RKO (cell line): ENCODE measurements at regions not wholly inside any gene's neighbourhood (a gene's known extent, or its start where the extent isn't known, plus 50 kb on each side); places are given as distances from the start of the nearest gene placed in this dataset.
A peak's percentile ranks its signal among the peaks of the same experiment; 100 is the strongest.

Source experiments
- DNase-seq: peaks from one replicate; pipeline ENCODE4 v3.0.0-alpha.2; 2016; ENCODE audit warnings: low spot score

DNA sequence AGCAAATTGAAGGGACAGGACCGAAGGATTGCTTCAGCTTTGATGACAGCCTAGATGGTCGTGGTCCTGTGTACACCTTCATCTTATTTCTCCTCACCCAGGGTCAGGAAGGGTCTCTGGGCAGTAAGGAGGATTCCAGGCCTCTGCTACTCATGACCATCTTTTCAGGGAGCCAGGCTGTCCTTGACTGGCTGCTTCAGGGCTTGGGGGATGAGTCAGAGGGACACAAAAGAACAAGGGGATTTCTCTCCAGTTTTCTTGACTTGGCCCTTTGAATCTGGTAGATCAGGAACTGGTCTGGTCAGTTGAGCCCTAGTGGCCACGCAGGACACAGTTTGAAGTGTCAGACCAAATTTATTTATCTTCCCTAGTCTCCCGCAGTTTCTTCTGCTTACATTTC is 402.1 kb upstream of the CHD6 start:
- no peak for DNase-seq

DNA sequence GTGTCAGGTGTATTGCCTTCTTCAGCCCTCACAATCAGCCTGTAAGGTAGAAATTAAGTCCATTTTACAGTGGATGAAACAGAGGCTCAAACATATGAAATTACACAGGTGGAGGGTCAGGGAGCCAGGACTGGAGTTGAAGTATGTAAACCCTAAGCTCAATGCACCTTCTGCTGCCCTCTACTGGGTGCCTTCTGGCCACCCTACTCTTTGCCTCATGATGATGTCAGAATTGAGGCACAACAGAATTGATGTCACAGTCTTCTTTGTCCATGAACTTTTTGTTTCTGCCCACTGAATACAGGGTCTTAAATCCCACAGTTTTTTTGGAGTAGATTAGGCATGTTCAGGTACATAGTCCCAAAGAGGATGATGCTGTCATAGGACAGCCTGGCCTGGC is 400.8 kb upstream of the CHD6 start:
- DNase-seq = peak; percentile 30

DNA sequence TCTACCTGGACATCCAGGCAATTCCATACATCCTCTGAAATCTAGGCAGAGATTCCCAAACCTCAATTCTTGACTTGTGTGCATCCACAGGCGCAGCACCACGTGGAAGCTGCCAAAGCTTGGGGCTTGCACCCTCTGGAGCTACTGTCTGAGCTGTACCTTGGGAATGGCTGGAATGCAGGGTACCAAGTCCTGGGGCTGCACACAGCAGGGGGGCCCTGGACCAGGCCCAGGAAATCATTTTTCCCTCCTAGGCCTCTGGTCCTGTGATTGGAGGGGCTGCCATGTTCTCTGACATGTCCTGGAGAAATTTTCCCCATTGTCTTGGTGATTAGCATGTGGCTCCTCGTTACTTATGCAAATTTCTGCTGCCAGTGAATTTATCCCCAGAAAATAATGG is 391.9 kb upstream of the CHD6 start:
- DNase-seq = no peak

DNA sequence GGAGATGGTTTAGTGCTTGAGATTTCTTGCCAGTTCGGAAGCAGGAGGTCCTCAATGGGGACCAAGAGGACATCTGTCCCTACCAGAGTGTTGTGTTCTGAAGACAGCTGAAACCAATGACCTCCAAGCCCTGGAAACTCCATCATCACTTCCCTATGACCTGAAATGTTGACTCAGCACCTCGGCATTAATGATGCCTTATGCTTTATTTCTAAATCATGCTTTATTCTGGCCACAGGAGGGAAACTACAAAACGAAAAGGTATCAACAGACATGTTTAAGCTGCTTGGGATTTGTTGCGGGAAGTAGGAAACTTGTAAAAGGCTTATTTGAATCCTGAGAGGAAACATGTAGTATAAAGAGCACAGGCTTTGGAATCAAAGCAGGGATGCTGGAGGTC is 389.1 kb upstream of the CHD6 start:
- no peak for DNase-seq

DNA sequence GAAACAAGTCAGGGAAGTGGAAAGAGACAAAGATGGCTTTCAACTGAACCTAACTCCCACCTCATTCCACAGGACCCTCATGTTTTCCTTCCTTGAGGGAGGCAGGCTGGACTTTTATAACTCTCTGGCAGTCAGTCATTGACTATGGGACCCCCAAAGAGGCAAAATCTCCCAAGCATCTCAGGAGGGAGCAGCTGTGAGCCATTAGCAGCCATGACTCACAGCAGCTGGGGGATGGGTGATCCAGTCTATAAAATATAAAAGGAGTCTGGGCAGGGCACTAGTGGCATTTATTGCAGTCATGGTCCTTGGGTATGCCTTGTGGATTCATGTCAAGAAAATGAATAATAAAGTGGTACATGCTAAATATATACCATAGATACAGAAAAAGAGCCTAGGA is 387.0 kb upstream of the CHD6 start:
- no peak for DNase-seq

DNA sequence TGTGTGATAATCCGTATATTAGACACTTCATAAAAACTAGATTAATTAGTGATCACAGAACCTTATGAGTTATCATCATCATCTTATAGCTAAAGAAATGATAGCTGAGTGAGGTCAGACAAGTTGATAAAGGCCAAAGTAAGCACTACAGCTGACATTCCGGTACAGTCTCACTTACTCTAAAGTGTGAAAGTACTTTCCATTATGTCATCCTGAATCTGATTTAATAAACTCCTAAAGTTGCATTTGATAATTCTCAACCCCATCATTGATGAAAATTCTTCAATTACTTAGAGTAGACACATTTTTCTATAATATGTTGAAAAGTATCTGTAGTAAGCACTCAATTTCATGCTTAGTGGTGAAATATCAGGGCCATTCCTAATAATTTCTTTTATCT is 385.2 kb upstream of the CHD6 start:
- no peak for DNase-seq

DNA sequence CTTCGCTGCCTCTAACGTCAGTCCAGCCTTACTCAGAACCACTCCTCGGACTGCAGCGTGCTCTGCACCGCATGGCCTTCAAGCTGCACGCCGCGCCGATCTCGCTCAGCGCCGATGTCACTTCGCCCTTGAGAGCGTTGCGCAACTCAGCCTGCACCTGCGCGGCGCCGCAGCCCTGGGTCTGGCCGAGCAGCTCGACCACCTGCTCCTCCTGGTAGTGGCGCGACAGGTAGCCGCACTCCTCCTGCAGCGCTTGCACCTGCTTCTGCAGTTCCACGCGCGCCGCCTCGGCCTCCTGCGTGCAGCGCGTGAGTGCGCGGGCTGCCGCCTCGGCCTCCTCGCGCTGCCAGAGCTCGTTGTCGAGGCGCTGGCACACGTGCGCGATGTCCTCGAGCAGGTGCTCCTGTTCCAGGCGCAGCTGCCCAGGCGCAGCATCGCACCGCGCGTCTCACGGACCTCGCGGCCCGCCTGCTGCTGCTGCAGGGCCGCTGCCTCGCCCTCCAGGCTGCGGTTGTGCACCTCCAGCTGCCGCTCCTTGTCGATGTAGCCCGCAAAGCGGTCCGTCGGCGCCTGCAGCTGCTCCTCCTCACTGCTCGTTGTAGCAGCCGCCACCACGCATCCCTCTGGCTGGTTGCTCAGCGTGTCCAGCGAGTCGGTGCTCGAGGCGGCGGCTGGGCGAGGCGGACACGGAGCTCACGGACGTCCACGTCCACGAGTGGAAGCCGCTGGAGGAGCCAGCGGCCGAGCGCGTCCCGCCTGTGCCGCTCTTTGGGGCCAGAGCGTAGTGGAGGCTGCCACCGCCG is 380.6 kb upstream of the CHD6 start:
- DNase-seq = no peak

DNA sequence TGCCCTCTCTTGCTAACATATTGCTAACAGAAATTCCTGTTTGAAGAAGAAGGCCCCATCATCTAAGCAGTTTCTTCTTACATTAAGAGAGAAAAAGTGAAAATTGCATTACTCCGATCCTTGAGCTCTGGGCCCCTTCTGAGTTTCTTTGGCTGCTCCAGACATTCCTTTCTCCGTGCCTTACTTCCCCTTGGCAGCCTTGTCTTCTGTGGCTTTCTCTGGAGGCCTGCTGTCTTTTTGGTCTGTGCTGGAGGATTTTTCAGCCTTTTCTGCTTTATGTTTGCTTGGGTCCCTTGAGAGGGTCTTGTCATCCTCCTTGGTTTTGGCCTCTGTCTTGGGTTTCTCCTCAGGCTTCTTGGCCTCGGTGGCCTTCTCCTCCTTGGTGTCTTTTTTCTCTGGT is 378.8 kb upstream of the CHD6 start:
- no peak for DNase-seq

DNA sequence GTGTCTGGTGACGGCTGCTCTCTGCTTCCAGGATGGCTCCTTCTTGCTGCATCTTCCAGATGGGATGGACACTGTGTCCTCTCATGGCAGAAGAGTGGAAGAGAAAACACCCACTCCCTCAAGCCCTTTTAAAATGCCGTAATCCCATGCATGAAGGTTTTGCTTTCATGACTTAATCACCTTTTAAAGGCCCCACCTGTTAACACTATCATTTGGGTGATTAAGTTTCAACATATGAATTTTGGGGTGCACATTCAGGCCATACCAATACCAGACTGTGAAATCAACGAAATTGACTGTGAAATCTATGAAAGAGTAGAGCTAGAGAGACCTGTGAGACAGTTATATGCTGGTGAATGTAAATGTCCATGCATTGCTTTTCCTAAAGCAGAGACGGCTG is 374.3 kb upstream of the CHD6 start:
- DNase-seq = no peak

DNA sequence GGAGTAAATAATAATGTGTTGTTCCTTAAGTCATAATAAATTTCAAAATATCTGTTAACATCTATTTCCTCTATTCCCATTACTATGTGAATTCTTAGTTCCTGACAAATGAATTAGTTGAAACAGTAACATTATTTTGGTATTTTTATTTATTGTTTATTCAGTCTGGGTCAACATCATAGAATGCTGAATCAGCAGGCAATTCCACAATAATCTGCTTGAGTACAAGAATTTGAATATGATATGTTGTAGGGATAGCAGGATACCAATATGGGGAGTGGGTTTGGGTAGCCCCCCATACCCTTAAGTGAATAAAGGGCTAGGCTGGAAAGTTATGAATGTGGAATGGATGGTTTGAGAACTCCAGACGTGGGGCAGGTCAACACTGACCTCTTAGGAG is 373.2 kb upstream of the CHD6 start:
- DNase-seq = no peak

DNA sequence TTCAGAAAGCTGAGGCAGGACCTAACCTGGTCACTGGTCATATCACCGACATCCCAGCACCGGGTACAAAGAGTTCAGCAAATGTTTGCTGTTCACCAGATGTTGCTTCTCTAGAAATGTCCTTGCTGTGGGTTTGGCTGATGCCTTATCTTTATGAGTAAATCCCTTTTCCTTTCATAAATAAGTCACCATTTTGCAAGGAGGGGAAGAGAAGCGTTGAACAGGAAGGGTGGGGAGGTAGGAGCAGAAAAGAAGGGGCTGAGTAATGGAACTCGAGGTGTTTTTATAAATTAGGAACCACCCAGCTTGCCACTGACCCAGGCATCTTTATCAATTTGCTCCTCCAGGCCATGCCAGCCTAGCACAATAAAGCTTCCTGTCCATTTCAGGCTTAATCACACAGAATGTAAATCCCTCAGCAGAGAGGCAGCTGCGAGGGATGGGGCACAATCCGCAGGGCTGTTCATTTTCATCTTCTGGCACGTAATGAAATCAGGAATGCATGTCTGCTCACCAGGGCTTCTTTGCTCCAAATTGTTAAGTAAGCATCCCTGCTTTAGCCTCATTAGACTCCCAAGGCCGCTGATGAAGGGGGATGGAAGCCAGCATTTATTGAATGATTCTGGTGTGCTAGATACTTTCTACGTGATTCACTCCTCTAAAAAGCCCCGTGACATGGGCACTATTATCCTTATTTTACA is 371.9 kb upstream of the CHD6 start:
- no peak for DNase-seq

DNA sequence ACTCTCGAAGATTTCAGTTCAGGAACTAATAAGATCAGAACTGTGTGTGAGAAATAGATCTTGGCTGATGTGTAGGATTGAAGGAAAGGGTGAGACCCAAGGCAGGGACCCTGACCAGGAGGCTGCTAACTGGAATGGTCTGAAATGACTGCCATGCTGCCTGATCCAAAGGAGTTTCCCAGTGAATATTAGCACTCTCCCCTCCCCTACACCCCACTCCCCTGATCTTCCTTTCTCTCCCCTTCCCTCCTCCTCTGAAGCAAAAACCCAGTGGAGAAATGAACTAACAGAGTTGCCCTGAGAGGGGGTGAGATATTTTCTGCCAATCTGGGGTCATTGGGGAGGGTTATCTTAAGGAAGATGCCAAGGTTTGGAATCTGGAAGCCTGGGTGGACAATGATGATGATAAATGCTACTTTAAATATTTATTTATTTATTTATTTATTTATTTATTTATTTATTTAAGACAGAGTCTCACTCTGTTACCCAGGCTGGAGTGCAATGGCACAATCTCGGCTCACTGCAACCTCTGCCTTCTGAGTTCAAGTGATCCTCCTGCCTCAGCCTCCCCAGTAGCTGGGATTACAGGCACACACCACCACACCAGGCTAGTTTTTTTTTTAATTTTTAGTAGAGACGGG is 371.0 kb upstream of the CHD6 start:
- DNase-seq = no peak

DNA sequence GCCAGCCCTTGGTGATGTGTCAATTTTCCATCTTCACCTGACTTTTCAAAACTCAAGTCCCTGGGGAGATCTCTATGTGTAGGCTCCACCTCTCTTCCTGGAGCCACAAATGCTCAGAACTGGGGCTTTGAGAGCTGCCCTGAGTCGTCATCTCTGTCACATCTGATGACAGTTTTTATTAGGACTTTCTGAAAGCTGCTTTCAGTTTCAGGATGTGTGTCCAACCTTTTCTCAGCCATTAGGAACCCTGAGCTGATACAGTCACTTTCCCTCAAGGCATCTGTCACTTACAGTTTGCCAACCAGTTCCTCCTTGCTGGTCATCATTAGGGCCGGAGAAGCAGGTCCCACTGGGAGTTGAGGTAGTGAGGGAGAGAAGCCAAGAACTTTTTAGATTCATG is 365.9 kb upstream of the CHD6 start:
- DNase-seq = no peak

DNA sequence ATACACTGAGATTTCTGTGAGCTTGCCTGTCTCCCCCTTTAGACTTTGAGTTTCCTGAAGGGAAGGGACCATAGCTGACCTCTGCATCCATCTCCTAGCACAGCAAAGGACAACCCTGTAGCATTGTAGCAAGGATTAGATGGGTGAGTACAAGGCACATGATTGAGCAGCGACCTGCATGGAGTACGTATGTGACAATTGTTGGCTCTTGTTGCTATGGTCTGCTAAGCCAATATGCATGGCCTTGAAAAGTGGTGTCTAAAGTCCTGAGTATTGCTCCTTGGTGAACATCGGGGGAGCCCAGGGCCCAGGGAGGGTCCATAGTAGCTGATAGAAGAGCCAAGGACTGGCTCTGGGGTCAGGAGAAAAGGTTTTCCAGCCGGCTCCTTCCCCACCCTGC is 365.0 kb upstream of the CHD6 start:
- no peak for DNase-seq

DNA sequence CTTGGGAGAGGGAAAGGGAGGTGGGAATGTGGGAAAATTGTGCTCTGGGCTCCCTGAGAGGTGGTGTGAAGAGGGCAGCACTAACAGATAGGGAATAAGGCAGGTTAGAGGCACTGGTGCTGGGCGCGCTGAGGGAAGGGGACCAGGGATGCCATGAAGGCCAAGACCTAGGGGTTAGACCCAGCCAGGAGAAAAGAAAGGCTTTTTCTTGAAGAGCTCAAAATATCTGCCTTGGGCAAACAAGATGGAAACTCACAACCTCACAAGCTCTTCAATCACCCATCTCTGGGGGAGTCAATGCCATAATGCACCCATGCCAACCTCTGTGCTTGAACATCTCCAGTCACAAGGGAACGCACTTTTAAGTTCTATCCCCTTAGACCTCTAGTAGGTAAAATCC is 363.6 kb upstream of the CHD6 start:
- no peak for DNase-seq

DNA sequence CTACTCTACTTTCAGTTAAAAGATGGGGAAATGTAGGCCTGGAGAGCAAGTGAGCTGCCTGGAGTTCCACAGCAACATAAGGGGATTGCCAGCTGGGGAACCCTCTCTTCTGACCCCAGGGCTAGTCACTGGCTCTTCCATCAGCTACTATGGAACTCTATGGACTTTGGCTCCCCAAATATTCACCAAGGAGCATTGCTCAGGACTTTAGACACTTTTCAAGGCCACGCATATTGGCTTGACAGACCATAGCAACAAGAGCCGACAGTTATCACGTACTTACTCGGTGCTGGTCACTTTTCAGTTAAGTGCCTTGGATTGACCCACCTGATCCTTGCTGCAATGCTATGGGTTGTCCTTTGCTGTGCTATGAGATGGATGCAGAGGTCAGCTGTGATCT is 360.7 kb upstream of the CHD6 start:
- no peak for DNase-seq

DNA sequence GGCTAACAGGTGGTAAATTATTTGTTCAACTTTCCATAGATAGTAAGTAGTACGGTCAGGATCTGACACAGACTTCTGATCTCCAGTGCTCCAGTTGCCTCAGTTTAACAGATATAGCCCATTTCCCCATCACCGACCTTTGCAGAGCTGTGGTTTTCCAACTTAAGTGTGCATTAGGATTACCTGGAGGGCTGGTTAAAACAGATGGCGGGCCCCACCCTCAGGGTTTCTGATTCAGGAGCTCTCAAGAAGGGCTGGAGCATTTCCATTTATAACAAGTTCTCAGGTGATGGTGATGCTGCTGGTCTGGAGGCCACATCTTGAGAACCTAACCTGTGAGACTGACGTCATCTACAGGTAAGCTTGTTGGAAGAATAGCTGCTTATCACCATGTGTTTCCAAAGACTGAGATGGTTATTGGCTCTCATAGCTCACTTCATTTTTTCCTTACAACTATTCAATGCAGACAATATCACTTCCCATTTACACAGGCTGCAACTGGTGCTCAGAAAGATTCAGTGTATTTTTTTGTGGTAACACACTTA is 360.1 kb upstream of the CHD6 start:
- no peak for DNase-seq

DNA sequence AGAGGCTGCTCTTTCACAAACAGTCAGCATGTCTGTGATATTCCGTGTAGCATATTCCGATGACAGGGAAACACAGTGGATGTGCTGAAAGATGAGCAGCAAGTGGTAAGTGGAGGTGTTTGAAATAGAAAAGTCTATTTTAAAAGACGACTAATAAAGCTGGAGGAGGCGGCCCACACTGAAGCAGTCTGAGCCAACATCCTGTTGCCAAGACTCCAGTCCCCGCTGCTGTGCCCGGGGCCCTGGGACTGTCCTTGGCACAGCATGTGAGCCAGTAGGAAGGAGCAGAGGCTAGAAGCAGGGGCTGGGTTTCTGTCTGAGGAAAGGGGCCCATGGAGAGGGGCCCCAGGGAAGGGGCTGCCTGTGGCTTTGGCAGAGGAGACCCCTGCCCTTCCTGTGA is 351.5 kb upstream of the CHD6 start:
- DNase-seq = no peak

DNA sequence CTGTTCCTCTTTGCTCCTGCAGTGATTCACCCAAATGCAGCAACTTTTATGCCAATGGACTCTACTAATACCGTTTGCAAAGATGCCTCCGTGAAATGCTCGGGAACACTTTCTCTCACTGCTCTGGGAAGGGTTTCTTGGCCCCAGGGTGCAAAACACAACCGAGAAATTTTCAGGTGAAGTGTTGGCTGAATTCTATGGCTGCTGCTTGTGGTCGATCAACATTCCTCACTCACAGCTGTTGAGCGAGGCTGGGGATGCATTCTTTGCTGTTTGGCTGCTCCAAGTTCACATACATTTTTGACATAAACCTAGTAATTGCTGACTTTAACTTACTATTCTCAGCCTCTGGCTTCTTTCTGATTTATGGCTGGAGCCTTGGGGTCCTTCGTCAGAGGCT is 342.0 kb upstream of the CHD6 start:
- no peak for DNase-seq

DNA sequence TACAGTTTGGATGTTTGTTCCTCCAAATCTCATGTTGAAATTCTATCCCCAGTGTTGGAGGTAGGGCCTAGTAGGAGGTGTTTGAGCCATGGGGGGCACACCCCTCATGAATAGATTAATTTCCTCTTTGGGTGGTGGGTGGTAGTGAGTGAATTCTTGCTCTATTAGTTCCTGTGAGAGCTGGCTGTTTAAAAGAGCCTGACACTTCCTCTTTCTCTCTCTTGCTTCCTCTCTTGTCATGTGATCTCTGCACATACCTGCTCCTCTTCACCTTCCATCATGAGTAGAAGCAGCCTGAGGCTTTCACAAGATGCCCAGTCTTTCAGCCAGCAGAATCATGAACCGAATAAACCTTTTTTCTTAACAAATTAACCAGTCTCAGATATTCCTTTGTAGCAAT is 340.2 kb upstream of the CHD6 start:
- no peak for DNase-seq

DNA sequence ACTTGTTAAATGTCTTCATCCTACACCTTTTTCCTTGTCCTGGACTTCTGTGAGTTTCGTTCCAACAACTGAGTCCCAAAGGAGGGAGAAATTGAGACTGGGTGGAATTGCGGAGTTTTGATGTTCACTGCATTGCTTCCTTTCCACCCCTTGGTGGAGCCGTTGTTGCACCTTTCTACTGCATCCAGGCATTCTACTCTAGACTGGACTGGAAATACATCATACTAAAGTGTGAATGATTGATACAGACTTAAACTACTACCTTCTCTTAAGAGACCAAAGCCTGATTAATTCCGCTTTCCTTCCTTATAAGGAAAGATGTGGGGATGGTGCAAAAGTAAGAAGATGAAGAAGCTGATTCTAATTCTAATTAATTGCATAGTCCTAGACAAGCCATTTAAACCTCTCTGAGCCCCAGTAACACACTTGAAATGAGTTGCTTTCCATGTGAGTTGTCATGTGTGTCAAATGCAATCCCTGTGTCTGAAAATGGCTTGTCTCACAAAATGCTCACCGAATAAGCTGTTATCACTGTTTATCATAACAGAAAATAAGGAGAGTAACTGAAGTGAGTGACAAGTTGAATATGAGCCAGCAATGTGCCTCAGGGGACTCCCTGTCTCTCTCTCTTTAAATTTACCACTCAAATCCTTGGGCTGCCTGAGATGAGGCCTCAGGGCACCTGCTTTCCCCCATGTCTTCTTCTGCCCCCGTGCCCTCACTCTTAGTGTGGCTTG is 338.3 kb upstream of the CHD6 start:
- peak; percentile 73 for DNase-seq

DNA sequence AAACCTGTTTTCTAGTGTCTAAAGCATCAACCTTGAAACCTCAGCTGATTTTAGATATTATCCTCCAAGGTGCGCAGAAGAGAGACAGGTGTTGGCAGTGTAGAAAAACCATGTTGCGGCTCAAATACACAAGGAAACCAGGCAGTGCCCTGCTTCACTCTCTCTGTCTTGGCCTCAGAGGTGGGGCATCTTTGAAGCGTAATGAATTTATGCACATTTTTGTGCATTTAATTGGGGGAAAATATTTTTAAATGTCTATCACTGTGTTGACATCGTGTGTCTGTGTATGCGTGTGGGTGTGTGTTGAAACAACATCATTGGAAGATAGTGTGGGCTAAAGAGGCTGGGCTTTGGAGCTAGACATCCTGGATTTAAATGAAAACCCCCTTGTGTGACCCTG is 334.0 kb upstream of the CHD6 start:
- DNase-seq = no peak

DNA sequence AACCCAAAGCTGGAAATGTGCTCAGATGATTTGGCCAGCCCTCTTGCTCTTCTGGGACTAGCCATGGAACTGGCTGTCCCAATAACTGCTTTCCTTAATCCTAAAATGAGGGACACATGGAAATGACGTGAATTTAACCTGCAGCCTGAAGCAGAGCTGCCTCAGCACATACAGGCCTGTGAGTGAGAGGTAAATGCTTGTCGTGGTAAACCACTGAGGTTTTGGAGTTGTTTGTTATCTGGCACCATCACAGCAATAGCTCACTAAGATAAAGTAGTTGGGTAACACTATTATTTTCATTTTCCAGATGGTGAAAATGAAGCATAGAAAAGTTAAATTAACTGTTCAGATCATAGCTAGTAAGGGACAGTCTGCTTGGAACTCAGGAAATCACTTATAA is 333.4 kb upstream of the CHD6 start:
- no peak for DNase-seq
